Adrenal gland (tissue), 9 donors: ENCODE measurements at regions not wholly inside any gene's neighbourhood (a gene's known extent, or its start where the extent isn't known, plus 50 kb on each side); places are given as distances from the start of the nearest gene placed in this dataset.

Experiments used
- DNase-seq, 7 donors: peaks; one replicate each; pipeline ENCODE4 v3.0.0-alpha.2; 2019 to 2020
- H3K27ac ChIP-seq, 5 donors: fragments of 200-600 bp; sonication (generic) in 4 of 5; 1 replicate in 3 of 5; 2 replicates in 2 of 5; pipeline versions ENCODE4 v1.5.1 to v1.8.0; 2016 to 2020; ENCODE audit warnings: mild to moderate bottlenecking in 1 of 5
- H3K27me3 ChIP-seq: fragments of 200-600 bp; 2 replicates; pipeline ENCODE4 v1.8.0; 2021
- H3K36me3 ChIP-seq, 2 donors: fragments of 200-600 bp; replicated peaks in 1 of 2; 1 replicate in 1 of 2; 2 replicates in 1 of 2; pipeline versions ENCODE4 v1.5.1 to v1.8.0; 2018 to 2022
- H3K4me1 ChIP-seq, 2 donors: fragments of 200-600 bp; replicated peaks in 1 of 2; 1 replicate in 1 of 2; 2 replicates in 1 of 2; pipeline versions ENCODE4 v1.5.1 to v1.8.0; 2018 to 2021
- H3K4me3 ChIP-seq, 4 donors: fragments of 200-600 bp; sonication (generic) in 3 of 4; one replicate each; pipeline ENCODE4 v1.5.1; 2016 to 2018
- H3K9me3 ChIP-seq, 3 donors: fragments of 200-600 bp; sonication (generic) in 1 of 3; replicated peaks in 1 of 3; 1 replicate in 2 of 3; 2 replicates in 1 of 3; pipeline versions ENCODE4 v1.5.1 to v1.8.0; 2016 to 2021
- POLR2A ChIP-seq, 2 donors: fragments of 450-650 bp; IDR thresholded peaks; one replicate each; pipeline ENCODE4 v1.6.1; 2017; ENCODE audit warnings: antibody characterized with exemption in 2 of 2, mild to moderate bottlenecking in 2 of 2, moderate library complexity in 1 of 2
- WGBS, 4 donors: extraction: QIAGEN DNeasy Blood & Tissue Kit in 2 of 4; methylation state at CpG; one replicate each; pipeline versions ENCODE4 v1.1.5 to v1.1.7; 2013 to 2017; 5-methylcytosine and 5-hydroxymethylcytosine counted together
- intact Hi-C, 2 donors: fragments of 100-400 bp; cut with DNase I; formaldehyde crosslinking; loops; one replicate each; pipeline versions ENCODE4 v1.14.1 to v1.15.0; 2022 to 2023
- TF ChIP-seq, protein P1 (sequence below), 6 experiments: fragments of 450-650 bp in 4 of 6; fragments of 200-600 bp in 2 of 6; sonication (generic) in 1 of 6; IDR thresholded peaks; 1 replicate in 5 of 6; 2 replicates in 1 of 6; pipeline versions ENCODE4 v1.5.1 to v1.8.0; 2016 to 2021; ENCODE audit warnings: antibody characterized with exemption in 6 of 6, mild to moderate bottlenecking in 2 of 6, moderate library complexity in 1 of 6
- donor health status: healthy with polysubstance abuse.
- donor health status: Bipolar disorder and iron deficiency.
- donor health status: DM: yes; HTN: yes; CAD: no.
- donor health status: DM: no; HTN: no; CAD: no.
- donor health status: DM: no; HTN: no; CAD: no.

DNA sequence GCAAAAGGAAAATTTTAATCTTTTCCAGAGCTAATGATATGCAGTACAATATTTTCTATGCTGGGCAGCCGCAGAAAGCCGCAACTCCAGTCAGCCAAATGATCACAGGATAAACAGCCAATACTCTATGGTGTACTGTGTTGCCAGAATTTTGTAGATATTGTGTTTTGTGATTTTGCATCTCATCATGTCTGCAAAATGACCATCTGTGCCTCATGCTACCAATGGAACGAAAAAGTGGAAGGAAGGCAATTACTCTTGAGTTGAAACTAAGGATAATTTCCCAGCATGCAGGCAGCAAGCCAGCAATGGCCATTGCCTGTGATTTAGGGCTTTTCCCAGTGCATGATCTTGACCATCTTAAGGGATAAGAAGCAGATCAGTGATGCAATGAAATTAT lies 891.9 kb downstream of the PLOD2 start:
- Histone ChIP-seq H3K36me3 (no peaks in the 10 kb centered on the region), H3K27ac (no peak overlapping the region), H3K9me3 (no peaks in the 10 kb centered on the region), H3K27me3 (no peaks in the 10 kb centered on the region), H3K4me1 (no peaks in the 10 kb centered on the region), H3K4me3 (no peak overlapping the region)
- no peak for DNase-seq
- TF ChIP-seq, protein P1, sequence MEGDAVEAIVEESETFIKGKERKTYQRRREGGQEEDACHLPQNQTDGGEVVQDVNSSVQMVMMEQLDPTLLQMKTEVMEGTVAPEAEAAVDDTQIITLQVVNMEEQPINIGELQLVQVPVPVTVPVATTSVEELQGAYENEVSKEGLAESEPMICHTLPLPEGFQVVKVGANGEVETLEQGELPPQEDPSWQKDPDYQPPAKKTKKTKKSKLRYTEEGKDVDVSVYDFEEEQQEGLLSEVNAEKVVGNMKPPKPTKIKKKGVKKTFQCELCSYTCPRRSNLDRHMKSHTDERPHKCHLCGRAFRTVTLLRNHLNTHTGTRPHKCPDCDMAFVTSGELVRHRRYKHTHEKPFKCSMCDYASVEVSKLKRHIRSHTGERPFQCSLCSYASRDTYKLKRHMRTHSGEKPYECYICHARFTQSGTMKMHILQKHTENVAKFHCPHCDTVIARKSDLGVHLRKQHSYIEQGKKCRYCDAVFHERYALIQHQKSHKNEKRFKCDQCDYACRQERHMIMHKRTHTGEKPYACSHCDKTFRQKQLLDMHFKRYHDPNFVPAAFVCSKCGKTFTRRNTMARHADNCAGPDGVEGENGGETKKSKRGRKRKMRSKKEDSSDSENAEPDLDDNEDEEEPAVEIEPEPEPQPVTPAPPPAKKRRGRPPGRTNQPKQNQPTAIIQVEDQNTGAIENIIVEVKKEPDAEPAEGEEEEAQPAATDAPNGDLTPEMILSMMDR (IDR thresholded peaks at IDR 0.05), result no peak
- TF ChIP-seq POLR2A (IDR thresholded peaks at IDR 0.05), result no peak
- intact Hi-C loops, result no loop called here
- WGBS, 4 donors, result 88 to 93% (median 89%) methylated on average over 3 of the region's 3 CpGs

GRCh38 chr3:145272684-145273083 lies 888.3 kb downstream of the PLOD2 start:
- Histone ChIP-seq H3K4me3 (no peak overlapping the region), H3K27me3 (no peaks in the 10 kb centered on the region), H3K9me3 (no peaks in the 10 kb centered on the region), H3K27ac (no peak overlapping the region), H3K36me3 (no peaks in the 10 kb centered on the region), H3K4me1 (no peaks in the 10 kb centered on the region)
- TF ChIP-seq, protein P1 (IDR thresholded peaks at IDR 0.05), result no peak
- TF ChIP-seq POLR2A (IDR thresholded peaks at IDR 0.05), result no peak
- no peak for DNase-seq
- intact Hi-C loops, result no loop called here
- 56 to 63% (median 58%) methylated on average over 3 of the region's 3 CpGs for WGBS, 4 donors

DNA sequence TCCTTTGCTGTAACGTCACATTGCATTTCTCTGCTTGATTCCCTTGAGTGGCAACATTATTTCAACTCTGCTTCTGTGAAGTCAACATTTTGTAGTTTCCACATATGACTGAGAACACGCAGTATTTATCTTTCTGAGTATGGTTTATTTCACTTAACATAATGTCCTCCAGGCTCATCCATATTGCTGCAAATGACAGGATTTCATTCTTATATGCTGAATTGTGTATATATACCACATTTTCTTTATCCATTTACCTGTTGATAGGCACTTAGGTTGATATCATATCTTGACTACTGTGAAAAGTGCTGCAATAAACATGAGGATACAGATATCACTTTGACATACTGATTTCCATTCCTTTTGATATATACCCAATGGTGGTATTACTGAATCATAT lies 878.5 kb downstream of the PLOD2 start:
- Histone ChIP-seq H3K27ac (no peak overlapping the region), H3K36me3 (no peaks in the 10 kb centered on the region), H3K27me3 (no peaks in the 10 kb centered on the region), H3K4me3 (no peak overlapping the region), H3K4me1 (no peaks in the 10 kb centered on the region), H3K9me3 (no peaks in the 10 kb centered on the region)
- 78 to 87% (median 82%) methylated on average over 2 of the region's 2 CpGs for WGBS, 4 donors
- no peak for TF ChIP-seq POLR2A (IDR thresholded peaks at IDR 0.05)
- TF ChIP-seq, protein P1 (IDR thresholded peaks at IDR 0.05), result no peak
- intact Hi-C loops, result no loop called here
- no peak for DNase-seq

DNA sequence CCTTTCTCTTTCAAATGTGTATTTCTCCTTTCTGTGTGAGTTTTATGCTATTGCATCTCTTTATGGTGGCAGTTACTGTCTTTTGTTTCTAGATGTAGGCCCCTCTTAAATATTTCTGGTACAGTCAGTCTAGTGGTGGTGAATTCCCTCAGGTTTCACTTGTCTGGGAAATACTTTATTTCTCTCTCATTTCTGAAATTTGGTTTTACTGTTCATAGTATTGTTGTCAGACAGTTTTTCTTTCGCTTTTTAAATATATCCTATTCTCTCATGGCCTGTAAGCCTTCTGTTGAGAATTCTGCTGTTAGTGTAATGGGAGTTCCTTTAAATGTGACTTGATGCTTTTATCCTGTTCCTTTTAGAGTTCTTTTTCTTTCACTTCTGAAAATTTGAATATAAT lies 874.0 kb downstream of the PLOD2 start:
- Histone ChIP-seq H3K27ac (no peak overlapping the region), H3K27me3 (no peaks in the 10 kb centered on the region), H3K4me1 (no peaks in the 10 kb centered on the region), H3K9me3 (no peaks in the 10 kb centered on the region), H3K36me3 (no peaks in the 10 kb centered on the region), H3K4me3 (no peak overlapping the region)
- intact Hi-C loops, result no loop called here
- no peak for TF ChIP-seq POLR2A (IDR thresholded peaks at IDR 0.05)
- TF ChIP-seq, protein P1 (IDR thresholded peaks at IDR 0.05), result no peak
- no peak for DNase-seq
- 90 to 100% (median 97%) methylated on average over 1 of the region's 1 CpG for WGBS, 4 donors
